ENCODE measurements at regions not wholly inside any gene's neighbourhood (a gene's known extent, or its start where the extent isn't known, plus 50 kb on each side); places are given as distances from the start of the nearest gene placed in this dataset.
A peak's percentile ranks its signal among the peaks of the same experiment; 100 is the strongest.

- no TSS peak for BruUV-seq (replicated peaks)
- ATAC-seq = no peak
- no peaks in the 10 kb centered on the region for H3K9me3 ChIP-seq (ENCODE audit: low read length)
- no peak overlapping the region for H3K4me2 ChIP-seq (ENCODE audit: low read depth, low read length)
- WGBS (ENCODE audit: low lambda C conversion rate) = 7% methylated on average over 2 of the region's 8 CpGs
- no peaks in the 10 kb centered on the region for H3K36me3 ChIP-seq (replicated peaks in 1 of 2; ENCODE audit: control insufficient read depth in 1 of 2, insufficient read depth in 2 of 2, low read length in 2 of 2)
- no peak overlapping the region for H3K27ac ChIP-seq (ENCODE audit: extremely low read length, insufficient read depth, low read length)
- ChIA-PET POLR2A (no interaction called here), CTCF (ENCODE audit: low intra/inter-chr PET ratio, low total read pairs) (no interaction called here)
- no peak overlapping the region for H3K9ac ChIP-seq (ENCODE audit: insufficient read depth, low read depth, low read length)
- no peaks in the 10 kb centered on the region for H3K79me2 ChIP-seq (ENCODE audit: insufficient read depth, low read length)
- H3K4me1 ChIP-seq (ENCODE audit: insufficient read depth, low read length) = no peaks in the 10 kb centered on the region
- H2AFZ ChIP-seq (ENCODE audit: low read length) = no peak overlapping the region
- no peak for TF ChIP-seq FOXM1 (CRISPR knock-in tag; IDR thresholded peaks at IDR 0.05)
- TF ChIP-seq ZNF883 (CRISPR knock-in tag; IDR thresholded peaks at IDR 0.05; ENCODE audit: not compliant biosample characterization) = no peak
- in situ Hi-C loops (cut with HindIII; ENCODE audit: extremely low pct_ligation_motif_present, low pct_unique_long_range_greater_than_20kb) (loop anchor here (25.0 kb wide), 2 partner anchors 441 to 566 kb away; no protein-coding TSS in a partner anchor), intact Hi-C loops (cut with micrococcal nuclease; ENCODE audit: unreplicated experiment) (no loop called here)
- H4K20me1 ChIP-seq (ENCODE audit: insufficient read depth, low read length) = no peaks in the 10 kb centered on the region
- DNase-seq (ENCODE audit: low spot score) = no peak
- H3K4me3 ChIP-seq (replicated peaks in 1 of 3; ENCODE audit: insufficient read depth in 1 of 3, low read depth in 2 of 3, low read length in 3 of 3) = no peak overlapping the region
- no peak for FAIRE-seq
- H3K27me3 ChIP-seq (ENCODE audit: control insufficient read depth in 1 of 2, insufficient read depth in 2 of 2, low read length in 2 of 2) = peaks cover 0 to 3% of the 10 kb centered on the region in 2 experiments; a peak in 2 of 5 replicates
Observed at GRCh38 chr15:59746777-59747176, 57.7 kb upstream of the BNIP2 start.

- BruUV-seq (replicated peaks) = no TSS peak
- Histone ChIP-seq H3K4me3 (replicated peaks in 1 of 3; ENCODE audit: insufficient read depth in 1 of 3, low read depth in 2 of 3, low read length in 3 of 3) (no peak overlapping the region), H4K20me1 (ENCODE audit: insufficient read depth, low read length) (no peaks in the 10 kb centered on the region), H3K27me3 (ENCODE audit: control insufficient read depth in 1 of 2, insufficient read depth in 2 of 2, low read length in 2 of 2) (no peaks in the 10 kb centered on the region; a peak in 1 of 5 replicates), H3K4me1 (ENCODE audit: insufficient read depth, low read length) (peaks cover 28% of the 10 kb centered on the region), H3K9ac (ENCODE audit: insufficient read depth, low read depth, low read length) (no peak overlapping the region), H3K79me2 (ENCODE audit: insufficient read depth, low read length) (no peaks in the 10 kb centered on the region), H3K9me3 (ENCODE audit: low read length) (no peaks in the 10 kb centered on the region), H2AFZ (ENCODE audit: low read length) (no peak overlapping the region), H3K4me2 (ENCODE audit: low read depth, low read length) (no peak overlapping the region), H3K36me3 (replicated peaks in 1 of 2; ENCODE audit: control insufficient read depth in 1 of 2, insufficient read depth in 2 of 2, low read length in 2 of 2) (no peaks in the 10 kb centered on the region), H3K27ac (ENCODE audit: extremely low read length, insufficient read depth, low read length) (no peak overlapping the region)
- peak; percentile 60 for FAIRE-seq
- peak; percentile 18 for DNase-seq (ENCODE audit: low spot score)
- intact Hi-C loops (cut with micrococcal nuclease; ENCODE audit: unreplicated experiment) (no loop called here), in situ Hi-C loops (cut with HindIII; ENCODE audit: extremely low pct_ligation_motif_present, low pct_unique_long_range_greater_than_20kb) (loop anchor here (25.0 kb wide), 2 partner anchors 446 to 571 kb away; no protein-coding TSS in a partner anchor)
- ATAC-seq = peak; percentile 81
- WGBS (ENCODE audit: low lambda C conversion rate) = 24% methylated on average over 12 of the region's 12 CpGs
- POLR2A ChIA-PET = no interaction called here
- CTCF ChIA-PET (ENCODE audit: low intra/inter-chr PET ratio, low total read pairs) = no interaction called here
- peak; percentile 60 for TF ChIP-seq STAG1 (CRISPR knock-in tag; IDR thresholded peaks at IDR 0.05)
- no peak for TF ChIP-seq FOXK1 (CRISPR knock-in tag; IDR thresholded peaks at IDR 0.05; ENCODE audit: borderline replicate concordance, low read depth)
- no peak for TF ChIP-seq ZNF552 (CRISPR knock-in tag; IDR thresholded peaks at IDR 0.05; ENCODE audit: borderline replicate concordance)
- TF ChIP-seq ZSCAN31 (CRISPR knock-in tag; IDR thresholded peaks at IDR 0.05; ENCODE audit: low read depth) = no peak
- TF ChIP-seq IRX3 (CRISPR knock-in tag; IDR thresholded peaks at IDR 0.05; ENCODE audit: borderline replicate concordance, low read depth) = no peak
- TF ChIP-seq MNT (IDR thresholded peaks at IDR 0.05) = no peak
- peak; percentile 61; the same call in 1 of the 2 replicates for TF ChIP-seq PITX1 (CRISPR knock-in tag; IDR thresholded peaks at IDR 0.05)
- TF ChIP-seq, protein P1, sequence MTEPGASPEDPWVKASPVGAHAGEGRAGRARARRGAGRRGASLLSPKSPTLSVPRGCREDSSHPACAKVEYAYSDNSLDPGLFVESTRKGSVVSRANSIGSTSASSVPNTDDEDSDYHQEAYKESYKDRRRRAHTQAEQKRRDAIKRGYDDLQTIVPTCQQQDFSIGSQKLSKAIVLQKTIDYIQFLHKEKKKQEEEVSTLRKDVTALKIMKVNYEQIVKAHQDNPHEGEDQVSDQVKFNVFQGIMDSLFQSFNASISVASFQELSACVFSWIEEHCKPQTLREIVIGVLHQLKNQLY (CRISPR knock-in tag; IDR thresholded peaks at IDR 0.05) = no peak
- TF ChIP-seq SMC3 (IDR thresholded peaks at IDR 0.05; ENCODE audit: low read length) = peak; percentile 18; the same call in 1 of the 2 replicates
- no peak for TF ChIP-seq DNMT3B (CRISPR knock-in tag; conservative IDR thresholded peaks at IDR 0.05)
- TF ChIP-seq CTCF (CRISPR knock-in tag; IDR thresholded peaks at IDR 0.05) = peak; percentile 70
- no peak for TF ChIP-seq CAMTA2 (CRISPR knock-in tag; IDR thresholded peaks at IDR 0.05; ENCODE audit: borderline replicate concordance)
- TF ChIP-seq ZMYM2 (CRISPR knock-in tag; IDR thresholded peaks at IDR 0.05) = no peak
Observed at GRCh38 chr15:59741274-59741906, 52.3 kb upstream of the BNIP2 start.
